Gastrocnemius medialis (tissue), 4 donors: ENCODE measurements at regions not wholly inside any gene's neighbourhood (a gene's known extent, or its start where the extent isn't known, plus 50 kb on each side); places are given as distances from the start of the nearest gene placed in this dataset.

Experiments
- ATAC-seq, 2 donors: fragments of 150-250 bp; one replicate each; pipeline ENCODE4 v1.9.1; 2016
- DNase-seq, 2 donors: peaks; one replicate each; pipeline ENCODE4 v3.0.0-alpha.2; 2019
- H3K27ac ChIP-seq, 4 donors: fragments of 200-600 bp; sonication (generic); 1 replicate in 1 of 4; 2 replicates in 3 of 4; pipeline ENCODE4 v1.5.1; 2016 to 2018; ENCODE audit warnings: mild to moderate bottlenecking in 2 of 4, moderate library complexity in 1 of 4
- H3K27me3 ChIP-seq, 3 donors: fragments of 200-600 bp; sonication (generic) in 2 of 3; 1 replicate in 1 of 3; 2 replicates in 2 of 3; pipeline versions ENCODE4 v1.5.1 to v1.6.0; 2016 to 2019; ENCODE audit warnings: mild to moderate bottlenecking in 1 of 3, moderate library complexity in 1 of 3
- H3K36me3 ChIP-seq, 2 donors: fragments of 200-600 bp; sonication (generic) in 1 of 2; one replicate each; pipeline ENCODE4 v1.5.1; 2017 to 2018
- H3K4me1 ChIP-seq, 2 donors: fragments of 200-600 bp; sonication (generic) in 1 of 2; one replicate each; pipeline ENCODE4 v1.5.1; 2016 to 2017; ENCODE audit warnings: mild to moderate bottlenecking in 2 of 2
- H3K4me3 ChIP-seq, 4 donors: fragments of 200-600 bp; sonication (generic) in 3 of 4; 1 replicate in 1 of 4; 2 replicates in 3 of 4; pipeline ENCODE4 v1.5.1; 2016 to 2019; ENCODE audit warnings: mild to moderate bottlenecking in 2 of 4
- H3K9me3 ChIP-seq, 3 donors: fragments of 200-600 bp; sonication (generic) in 2 of 3; 1 replicate in 1 of 3; 2 replicates in 2 of 3; pipeline ENCODE4 v1.5.1; 2016 to 2019
- POLR2A ChIP-seq, 2 donors: fragments of 450-650 bp; IDR thresholded peaks; one replicate each; pipeline ENCODE4 v1.6.1; 2017; ENCODE audit warnings: antibody characterized with exemption in 2 of 2, mild to moderate bottlenecking in 2 of 2, moderate library complexity in 2 of 2
- in situ Hi-C, 4 donors: fragments of 200-750 bp; cut with MboI; loops; one replicate each; pipeline versions ENCODE4 v1.15.0 to v1.8.0; 2017; ENCODE audit warnings: low sequenced_read_pairs in 4 of 4
- intact Hi-C: fragments of 100-400 bp; cut with DNase I; formaldehyde crosslinking; loops from one replicate; pipeline ENCODE4 v1.15.1; 2023; ENCODE audit warnings: low total_unique reads
- TF ChIP-seq, protein P1 (sequence below), 5 experiments: fragments of 450-650 bp in 3 of 5; fragments of 200-600 bp in 2 of 5; sonication (generic) in 2 of 5; IDR thresholded peaks in 4 of 5; conservative IDR thresholded peaks in 1 of 5; 1 replicate in 4 of 5; 2 replicates in 1 of 5; pipeline ENCODE4 v1.5.1; 2016 to 2019; ENCODE audit warnings: antibody characterized with exemption in 5 of 5, mild to moderate bottlenecking in 3 of 5, moderate library complexity in 3 of 5

DNA sequence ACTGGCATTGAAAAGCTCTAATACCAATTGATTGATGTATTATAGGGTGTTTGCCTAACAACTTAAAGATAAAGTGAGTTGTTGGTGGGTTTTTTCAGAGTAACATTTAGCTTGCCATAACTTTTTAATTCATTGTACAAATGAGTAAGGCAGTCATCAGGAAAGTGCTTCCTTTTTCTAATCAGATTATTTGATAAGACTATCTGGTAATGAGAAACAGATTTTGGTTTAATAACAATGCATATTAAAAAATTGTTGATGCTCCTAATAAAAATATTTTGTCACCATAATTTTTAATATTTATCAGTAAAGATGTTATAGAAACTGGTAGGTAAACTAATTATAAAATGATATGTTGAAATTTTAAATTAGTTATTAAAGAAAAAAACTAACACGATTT, 51.3 kb downstream of the BLTP1 start:
- ATAC-seq: no peak
- H3K36me3 ChIP-seq: peaks cover 0 to 50% of the 10 kb centered on the region in 2 donors
- in situ Hi-C loops: no loop called here
- no peaks in the 10 kb centered on the region for H3K4me1 ChIP-seq
- no peak for TF ChIP-seq POLR2A (IDR thresholded peaks at IDR 0.05)
- TF ChIP-seq, protein P1, sequence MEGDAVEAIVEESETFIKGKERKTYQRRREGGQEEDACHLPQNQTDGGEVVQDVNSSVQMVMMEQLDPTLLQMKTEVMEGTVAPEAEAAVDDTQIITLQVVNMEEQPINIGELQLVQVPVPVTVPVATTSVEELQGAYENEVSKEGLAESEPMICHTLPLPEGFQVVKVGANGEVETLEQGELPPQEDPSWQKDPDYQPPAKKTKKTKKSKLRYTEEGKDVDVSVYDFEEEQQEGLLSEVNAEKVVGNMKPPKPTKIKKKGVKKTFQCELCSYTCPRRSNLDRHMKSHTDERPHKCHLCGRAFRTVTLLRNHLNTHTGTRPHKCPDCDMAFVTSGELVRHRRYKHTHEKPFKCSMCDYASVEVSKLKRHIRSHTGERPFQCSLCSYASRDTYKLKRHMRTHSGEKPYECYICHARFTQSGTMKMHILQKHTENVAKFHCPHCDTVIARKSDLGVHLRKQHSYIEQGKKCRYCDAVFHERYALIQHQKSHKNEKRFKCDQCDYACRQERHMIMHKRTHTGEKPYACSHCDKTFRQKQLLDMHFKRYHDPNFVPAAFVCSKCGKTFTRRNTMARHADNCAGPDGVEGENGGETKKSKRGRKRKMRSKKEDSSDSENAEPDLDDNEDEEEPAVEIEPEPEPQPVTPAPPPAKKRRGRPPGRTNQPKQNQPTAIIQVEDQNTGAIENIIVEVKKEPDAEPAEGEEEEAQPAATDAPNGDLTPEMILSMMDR (IDR thresholded peaks at IDR 0.05 in 4 of 5, conservative IDR thresholded peaks at IDR 0.05 in 1 of 5): no peak
- no peak overlapping the region for H3K4me3 ChIP-seq
- intact Hi-C loops: no loop called here
- no peaks in the 10 kb centered on the region for H3K9me3 ChIP-seq
- no peak overlapping the region for H3K27ac ChIP-seq
- DNase-seq: no peak
- no peaks in the 10 kb centered on the region for H3K27me3 ChIP-seq

DNA sequence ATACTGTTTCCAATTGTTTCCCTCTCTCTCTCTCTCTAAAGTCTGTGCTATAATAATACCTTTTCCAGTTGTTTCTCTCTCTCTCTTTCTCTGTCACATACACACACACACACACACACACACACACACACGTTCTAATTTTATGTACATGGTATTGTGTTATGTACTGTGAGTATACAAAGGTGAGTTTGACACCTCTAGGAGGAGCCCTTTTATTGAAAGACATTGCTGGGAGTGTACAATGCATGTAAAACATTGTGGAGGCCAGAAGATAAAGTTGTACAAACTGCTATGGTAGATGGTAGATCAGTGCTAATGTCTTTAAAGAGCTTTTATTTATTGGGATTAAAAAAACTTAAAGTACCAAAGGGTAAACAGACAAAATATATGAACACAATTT, 53.6 kb downstream of the BLTP1 start:
- DNase-seq: no peak
- no peak overlapping the region for H3K4me3 ChIP-seq
- TF ChIP-seq, protein P1 (IDR thresholded peaks at IDR 0.05 in 4 of 5, conservative IDR thresholded peaks at IDR 0.05 in 1 of 5): no peak
- TF ChIP-seq POLR2A (IDR thresholded peaks at IDR 0.05): no peak
- no peak for ATAC-seq
- intact Hi-C loops: no loop called here
- no peaks in the 10 kb centered on the region for H3K4me1 ChIP-seq
- no peaks in the 10 kb centered on the region for H3K9me3 ChIP-seq
- H3K27me3 ChIP-seq: no peaks in the 10 kb centered on the region
- peaks cover 0 to 47% of the 10 kb centered on the region in 2 donors for H3K36me3 ChIP-seq
- in situ Hi-C loops: no loop called here
- no peak overlapping the region for H3K27ac ChIP-seq

DNA sequence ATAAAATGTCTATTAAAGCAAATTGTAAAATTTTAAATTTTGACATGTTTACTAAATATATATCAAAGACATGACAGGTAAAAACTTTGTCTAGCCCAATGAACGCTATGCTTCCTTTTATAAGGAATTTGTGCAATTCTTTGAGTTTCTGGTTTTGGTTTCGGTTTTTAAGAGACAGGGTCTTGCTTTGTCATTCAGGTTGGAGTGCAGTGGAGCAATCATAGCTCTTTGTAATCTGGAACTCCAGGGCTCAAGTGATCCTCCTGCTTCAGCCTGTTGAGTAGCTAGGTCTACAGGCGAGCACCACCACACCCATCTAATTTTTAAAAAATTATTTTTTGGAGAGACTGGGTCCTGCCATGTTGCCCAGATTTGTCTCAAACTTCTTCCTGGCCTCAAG, 60.7 kb downstream of the BLTP1 start:
- no peaks in the 10 kb centered on the region for H3K27me3 ChIP-seq
- H3K4me1 ChIP-seq: no peaks in the 10 kb centered on the region
- peaks cover 0 to 27% of the 10 kb centered on the region in 2 donors for H3K36me3 ChIP-seq
- ATAC-seq (no peak), DNase-seq (no peak)
- H3K9me3 ChIP-seq: no peaks in the 10 kb centered on the region
- intact Hi-C loops: no loop called here
- in situ Hi-C loops: no loop called here
- H3K27ac ChIP-seq: no peak overlapping the region
- TF ChIP-seq, protein P1 (IDR thresholded peaks at IDR 0.05 in 4 of 5, conservative IDR thresholded peaks at IDR 0.05 in 1 of 5): no peak
- H3K4me3 ChIP-seq: no peak overlapping the region

DNA sequence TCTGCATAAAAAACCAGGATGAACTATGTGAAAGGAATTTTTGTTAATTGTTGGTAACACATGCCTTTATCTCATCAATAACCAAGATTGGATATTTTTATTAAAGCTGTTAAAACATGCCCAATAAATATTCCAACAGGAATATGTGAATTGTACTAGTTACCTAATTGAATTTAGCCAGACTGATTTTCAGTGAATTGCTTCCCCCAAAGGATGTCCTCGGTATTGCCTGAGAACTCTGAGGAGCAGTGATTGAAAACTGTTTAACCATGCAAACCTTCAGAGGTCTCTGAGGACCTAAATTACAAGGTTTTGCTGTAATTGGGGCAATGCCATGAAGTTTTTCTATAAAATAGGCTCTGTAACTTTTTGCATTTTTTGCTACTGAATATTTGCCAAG, 66.6 kb downstream of the BLTP1 start:
- TF ChIP-seq, protein P1 (IDR thresholded peaks at IDR 0.05 in 4 of 5, conservative IDR thresholded peaks at IDR 0.05 in 1 of 5): peak in 1 of 5 experiments; percentile 24
- no peak for TF ChIP-seq POLR2A (IDR thresholded peaks at IDR 0.05)
- Histone ChIP-seq H3K27ac (no peak overlapping the region), H3K36me3 (peaks cover 0 to 25% of the 10 kb centered on the region in 2 donors), H3K4me1 (no peaks in the 10 kb centered on the region), H3K9me3 (no peaks in the 10 kb centered on the region), H3K4me3 (no peak overlapping the region), H3K27me3 (no peaks in the 10 kb centered on the region)
- DNase-seq: no peak
- intact Hi-C loops (loop anchor here (2.0 kb wide), 1 partner anchor 268 kb away; no protein-coding TSS in a partner anchor), in situ Hi-C loops (no loop called here)
- no peak for ATAC-seq

DNA sequence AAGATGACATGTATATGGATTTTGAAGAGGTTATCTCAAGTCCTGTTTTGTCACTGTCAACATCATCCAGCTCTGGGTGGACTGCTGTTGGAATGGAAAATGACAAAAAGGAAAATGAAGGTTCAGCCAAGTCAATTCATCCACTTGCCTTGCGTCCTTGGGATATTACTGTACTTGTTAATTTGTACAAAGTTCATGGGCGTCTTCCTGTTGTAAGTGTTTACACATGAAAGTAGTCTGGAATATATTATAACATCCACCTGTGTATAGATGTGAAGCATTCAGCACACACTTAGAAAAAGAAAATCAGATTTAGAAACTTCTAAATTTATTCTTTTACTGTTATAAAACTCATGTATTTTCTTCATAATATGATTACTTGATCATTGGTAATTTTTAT, 67.2 kb downstream of the BLTP1 start:
- ATAC-seq (no peak), DNase-seq (no peak)
- no peak for TF ChIP-seq POLR2A (IDR thresholded peaks at IDR 0.05)
- TF ChIP-seq, protein P1 (IDR thresholded peaks at IDR 0.05 in 4 of 5, conservative IDR thresholded peaks at IDR 0.05 in 1 of 5): no peak
- Histone ChIP-seq H3K27ac (no peak overlapping the region), H3K4me1 (no peaks in the 10 kb centered on the region), H3K27me3 (no peaks in the 10 kb centered on the region), H3K9me3 (no peaks in the 10 kb centered on the region), H3K36me3 (peaks cover 0 to 25% of the 10 kb centered on the region in 2 donors), H3K4me3 (no peak overlapping the region)
- in situ Hi-C loops: no loop called here
- intact Hi-C loops: loop anchor here (2.0 kb wide), 1 partner anchor 269 kb away; no protein-coding TSS in a partner anchor
